H9 (cell line): ENCODE measurements at regions not wholly inside any gene's neighbourhood (a gene's known extent, or its start where the extent isn't known, plus 50 kb on each side); places are given as distances from the start of the nearest gene placed in this dataset.

ENCODE experiments used
- DNase-seq: peaks from one replicate; pipeline ENCODE4 v3.0.0-alpha.2; 2017
- H2AFZ ChIP-seq: one replicate; pipeline ENCODE4 v1.6.1; 2013; ENCODE audit warnings: mild to moderate bottlenecking, low read length, control low read depth, moderate library complexity
- H2AK5ac ChIP-seq: 2 replicates; pipeline ENCODE4 v1.6.1; 2013; ENCODE audit warnings: low read length, control low read depth, mixed read lengths; ENCODE audit not compliant: insufficient read length
- H2BK120ac ChIP-seq: one replicate; pipeline ENCODE4 v1.6.1; 2013; ENCODE audit warnings: low read depth, mild to moderate bottlenecking, low read length, control low read depth, inconsistent platforms; ENCODE audit not compliant: poor library complexity, severe bottlenecking
- H2BK12ac ChIP-seq: 2 replicates; pipeline ENCODE4 v1.6.1; 2013; ENCODE audit warnings: low read length, control low read depth, mixed read lengths, low read depth; ENCODE audit not compliant: insufficient read length
- H2BK15ac ChIP-seq: 2 replicates; pipeline ENCODE4 v1.6.1; 2013; ENCODE audit warnings: low read depth, low read length, control low read depth
- H2BK20ac ChIP-seq: one replicate; pipeline ENCODE4 v1.6.1; 2013; ENCODE audit warnings: low read depth, mild to moderate bottlenecking, low read length, control low read depth, inconsistent platforms; ENCODE audit not compliant: poor library complexity, severe bottlenecking
- H2BK5ac ChIP-seq: 2 replicates; pipeline ENCODE4 v1.6.1; 2013; ENCODE audit warnings: low read length, control low read depth, mixed read lengths; ENCODE audit not compliant: insufficient read length
- H3K14ac ChIP-seq: 2 replicates; pipeline ENCODE4 v1.6.1; 2013; ENCODE audit warnings: low read length, control low read depth; ENCODE audit not compliant: insufficient read depth
- H3K18ac ChIP-seq: 2 replicates; pipeline ENCODE4 v1.6.1; 2013; ENCODE audit warnings: low read depth, mild to moderate bottlenecking, mixed read lengths, low read length, control low read depth; ENCODE audit not compliant: insufficient read length
- H3K23ac ChIP-seq: 2 replicates; pipeline ENCODE4 v1.6.1; 2013; ENCODE audit warnings: low read length, control low read depth, mixed read lengths, low read depth; ENCODE audit not compliant: insufficient read length
- H3K23me2 ChIP-seq: 2 replicates; pipeline ENCODE4 v1.6.1; 2013; ENCODE audit warnings: low read depth, mild to moderate bottlenecking, mixed read lengths, low read length, control low read depth; ENCODE audit not compliant: insufficient read length, poor library complexity, severe bottlenecking
- H3K27ac ChIP-seq: 2 replicates; pipeline ENCODE4 v1.5.1; 2013; ENCODE audit warnings: low read length, control low read depth, mixed read lengths, low read depth; ENCODE audit not compliant: insufficient read length
- H3K27me3 ChIP-seq: 2 replicates; pipeline ENCODE4 v1.6.1; 2013; ENCODE audit warnings: low read length, control low read depth, inconsistent platforms; ENCODE audit not compliant: insufficient read depth
- H3K4ac ChIP-seq: 2 replicates; pipeline ENCODE4 v1.6.1; 2013; ENCODE audit warnings: low read depth, mild to moderate bottlenecking, control low read depth, inconsistent platforms, low read length, moderate library complexity
- H3K4me1 ChIP-seq: 2 replicates; pipeline ENCODE4 v1.6.1; 2013; ENCODE audit warnings: low read length, control low read depth, inconsistent platforms; ENCODE audit not compliant: insufficient read depth
- H3K4me2 ChIP-seq: 2 replicates; pipeline ENCODE4 v1.6.1; 2013; ENCODE audit warnings: low read length, control low read depth, mixed read lengths; ENCODE audit not compliant: insufficient read length, insufficient read depth
- H3K56ac ChIP-seq: 2 replicates; pipeline ENCODE4 v1.6.1; 2013; ENCODE audit warnings: low read depth, mild to moderate bottlenecking, mixed read lengths, low read length, control low read depth; ENCODE audit not compliant: insufficient read length
- H3K79me1 ChIP-seq: 2 replicates; pipeline ENCODE4 v1.6.1; 2013; ENCODE audit warnings: low read depth, mild to moderate bottlenecking, moderate library complexity, low read length, control low read depth, inconsistent platforms; ENCODE audit not compliant: insufficient read depth, poor library complexity, severe bottlenecking
- H3K79me2 ChIP-seq: 2 replicates; pipeline ENCODE4 v1.6.1; 2013; ENCODE audit warnings: low read length, control low read depth, inconsistent platforms; ENCODE audit not compliant: insufficient read depth
- H3K9ac ChIP-seq: 2 replicates; pipeline ENCODE4 v1.6.1; 2013; ENCODE audit warnings: low read length, control low read depth, mixed read lengths; ENCODE audit not compliant: insufficient read length; ENCODE audit errors: extremely low read depth
- H3K9me3 ChIP-seq: one replicate; pipeline ENCODE4 v1.6.1; 2013; ENCODE audit warnings: low read depth, low read length, inconsistent platforms; ENCODE audit not compliant: control insufficient read depth
- H3T11ph ChIP-seq: one replicate; pipeline ENCODE4 v1.6.1; 2013; ENCODE audit warnings: mild to moderate bottlenecking, low read length, control low read depth, inconsistent platforms
- H4K20me1 ChIP-seq: one replicate; pipeline ENCODE4 v1.6.1; 2013; ENCODE audit not compliant: control insufficient read depth, insufficient read length, insufficient read depth
- H4K5ac ChIP-seq: 2 replicates; pipeline ENCODE4 v1.6.1; 2013; ENCODE audit warnings: low read depth, mild to moderate bottlenecking, mixed read lengths, low read length, control low read depth; ENCODE audit not compliant: insufficient read length
- H4K8ac ChIP-seq: replicated peaks from 2 replicates; pipeline ENCODE4 v1.6.1; 2013; ENCODE audit warnings: low read length, control low read depth, mixed read lengths, low read depth; ENCODE audit not compliant: insufficient read length
- H4K91ac ChIP-seq: 2 replicates; pipeline ENCODE4 v1.6.1; 2013; ENCODE audit warnings: low read depth, mild to moderate bottlenecking, moderate library complexity, mixed read lengths, low read length, control low read depth; ENCODE audit not compliant: insufficient read length
- H3K27ac Mint-ChIP-seq, 3 experiments: 2 replicates in 2 of 3; 3 replicates in 1 of 3; pipeline ENCODE4 v1.8.0; 2020 to 2021; ENCODE audit warnings: mixed read lengths in 3 of 3, mild to moderate bottlenecking in 1 of 3, moderate library complexity in 1 of 3
- H3K27me3 Mint-ChIP-seq: 2 replicates; pipeline ENCODE4 v1.8.0; 2021; ENCODE audit warnings: low read depth, mild to moderate bottlenecking, moderate library complexity, mixed read lengths
- H3K36me3 Mint-ChIP-seq, 3 experiments: 2 replicates in 2 of 3; 3 replicates in 1 of 3; pipeline ENCODE4 v1.8.0; 2020 to 2021; ENCODE audit warnings: low read depth in 3 of 3, mixed read lengths in 3 of 3; ENCODE audit not compliant: insufficient read depth in 1 of 3
- H3K4me1 Mint-ChIP-seq, 2 experiments: 2 replicates each; pipeline ENCODE4 v1.8.0; 2020; ENCODE audit warnings: mixed read lengths in 2 of 2
- H3K4me3 Mint-ChIP-seq, 2 experiments: 2 replicates in 1 of 2; 3 replicates in 1 of 2; pipeline ENCODE4 v1.8.0; 2020 to 2021; ENCODE audit warnings: mild to moderate bottlenecking in 2 of 2, mixed read lengths in 2 of 2, moderate library complexity in 1 of 2
- H3K9me3 Mint-ChIP-seq, 2 experiments: 2 replicates in 1 of 2; 3 replicates in 1 of 2; pipeline ENCODE4 v1.8.0; 2020; ENCODE audit warnings: mild to moderate bottlenecking in 2 of 2, mixed read lengths in 2 of 2, moderate library complexity in 1 of 2
- CTCF ChIP-seq: fragments of 200-600 bp; sonication (generic); conservative IDR thresholded peaks from 3 replicates; pipeline ENCODE4 v1.8.0; 2021; ENCODE audit warnings: antibody characterized with exemption, mild to moderate bottlenecking
- WGBS: extraction: QIAGEN DNeasy Blood & Tissue Kit; methylation state at CpG from one replicate; pipeline ENCODE4 v1.1.7; 2013; ENCODE audit warnings: missing lambda C conversion rate, low lambda C conversion rate, mixed read lengths; ENCODE audit not compliant: insufficient read length; ENCODE audit errors: extremely low coverage; 5-methylcytosine and 5-hydroxymethylcytosine counted together

DNA sequence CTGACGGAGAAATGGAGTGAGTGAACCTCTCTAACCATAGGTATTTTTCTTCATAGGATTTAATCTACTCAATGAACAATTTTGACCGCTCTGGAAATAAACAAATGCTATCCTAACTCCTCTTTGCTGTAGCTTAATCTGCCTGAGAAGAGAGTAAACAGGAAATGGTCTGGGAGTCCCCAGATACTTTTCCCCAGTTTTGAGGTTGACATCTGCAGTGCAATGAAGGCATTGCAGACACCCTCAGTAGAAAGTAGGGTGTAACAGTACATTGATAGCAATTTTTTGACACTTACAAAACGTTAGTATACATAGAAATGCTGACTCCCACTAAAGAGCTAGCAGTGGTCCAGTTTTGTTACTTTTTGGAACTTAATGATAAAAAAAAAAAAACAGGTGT lies 495.9 kb upstream of the FAM241A start:
- no peaks in the 10 kb centered on the region for H3K27me3 ChIP-seq
- H3K9ac ChIP-seq: no peak overlapping the region
- H3K79me2 ChIP-seq: no peaks in the 10 kb centered on the region
- no peak overlapping the region for H4K5ac ChIP-seq
- H3K27me3 Mint-ChIP-seq: no peaks in the 10 kb centered on the region
- H3K23ac ChIP-seq: no peak overlapping the region
- no peak for TF ChIP-seq CTCF
- H2BK5ac ChIP-seq: no peak overlapping the region
- no peak overlapping the region for H4K91ac ChIP-seq
- no peaks in the 10 kb centered on the region for H3K9me3 Mint-ChIP-seq
- no peak overlapping the region for H2BK20ac ChIP-seq
- no peak overlapping the region for H2BK120ac ChIP-seq
- DNase-seq: no peak
- H2BK12ac ChIP-seq: no peak overlapping the region
- no peak overlapping the region for H3K4me2 ChIP-seq
- no peak overlapping the region for H3K18ac ChIP-seq
- H3K4me3 Mint-ChIP-seq: no peak overlapping the region
- H3K4me1 ChIP-seq: peaks cover 4% of the 10 kb centered on the region; the same call in 1 of the 2 replicates
- H2BK15ac ChIP-seq: no peak overlapping the region
- no peak overlapping the region for H3T11ph ChIP-seq
- no peak overlapping the region for H2AFZ ChIP-seq
- H3K23me2 ChIP-seq: no peaks in the 10 kb centered on the region
- no peak overlapping the region for H3K27ac ChIP-seq
- no peaks in the 10 kb centered on the region for H3K79me1 ChIP-seq
- no peak overlapping the region for H4K8ac ChIP-seq
- H4K20me1 ChIP-seq: no peaks in the 10 kb centered on the region
- H3K14ac ChIP-seq: no peak overlapping the region
- H3K4me1 Mint-ChIP-seq: peaks cover 46 to 51% of the 10 kb centered on the region in 2 experiments
- no peak overlapping the region for H3K56ac ChIP-seq
- H3K4ac ChIP-seq: no peak overlapping the region
- no peak overlapping the region for H2AK5ac ChIP-seq
- no peaks in the 10 kb centered on the region; a peak in 1 of 7 replicates for H3K36me3 Mint-ChIP-seq
- no CpG with 5 or more reads among the region's 3 CpGs for WGBS
- H3K9me3 ChIP-seq: no peaks in the 10 kb centered on the region
- peak overlapping the region in 2 of 3 experiments; percentile 34 to 50; a peak in 1 of 7 replicates for H3K27ac Mint-ChIP-seq
